ENCODE measurements at regions not wholly inside any gene's neighbourhood (a gene's known extent, or its start where the extent isn't known, plus 50 kb on each side); places are given as distances from the start of the nearest gene placed in this dataset.

GRCh38 chr1:166573199-166573598, 266.1 kb upstream of the POGK start:
- Histone ChIP-seq H3K4ac (ENCODE audit: low read depth, low read length) (no peak overlapping the region), H3K9ac (ENCODE audit: extremely low read depth, insufficient read length, low read length) (no peak overlapping the region), H2AFZ (ENCODE audit: low read length) (no peak overlapping the region), H4K20me1 (ENCODE audit: control insufficient read depth, insufficient read depth, insufficient read length) (no peaks in the 10 kb centered on the region), H3K56ac (ENCODE audit: insufficient read length, low read depth, low read length) (no peak overlapping the region), H3K9me3 (ENCODE audit: control insufficient read depth, low read depth, low read length) (no peaks in the 10 kb centered on the region), H2BK12ac (ENCODE audit: insufficient read length, low read depth, low read length) (no peak overlapping the region), H4K91ac (ENCODE audit: insufficient read length, low read depth, low read length) (no peak overlapping the region), H2BK5ac (ENCODE audit: insufficient read length, low read length) (no peak overlapping the region), H3K27ac (ENCODE audit: insufficient read length, low read depth, low read length) (no peak overlapping the region), H3K27me3 (ENCODE audit: insufficient read depth, low read length) (no peaks in the 10 kb centered on the region), H2AK5ac (ENCODE audit: insufficient read length, low read length) (no peak overlapping the region), H3K23me2 (ENCODE audit: insufficient read length, low read depth, low read length, poor library complexity, severe bottlenecking) (no peaks in the 10 kb centered on the region), H3K4me1 (ENCODE audit: insufficient read depth, low read length) (no peaks in the 10 kb centered on the region), H3K23ac (ENCODE audit: insufficient read length, low read depth, low read length) (no peak overlapping the region), H3K79me1 (ENCODE audit: insufficient read depth, low read depth, low read length, poor library complexity, severe bottlenecking) (no peaks in the 10 kb centered on the region), H3K4me2 (ENCODE audit: insufficient read depth, insufficient read length, low read length) (no peak overlapping the region), H2BK20ac (ENCODE audit: low read depth, low read length, poor library complexity, severe bottlenecking) (no peak overlapping the region), H3K14ac (ENCODE audit: insufficient read depth, low read length) (no peak overlapping the region), H3T11ph (ENCODE audit: low read length) (no peak overlapping the region), H2BK120ac (ENCODE audit: low read depth, low read length, poor library complexity, severe bottlenecking) (no peak overlapping the region), H3K18ac (ENCODE audit: insufficient read length, low read depth, low read length) (no peak overlapping the region), H2BK15ac (ENCODE audit: low read depth, low read length) (no peak overlapping the region), H3K79me2 (ENCODE audit: insufficient read depth, low read length) (no peaks in the 10 kb centered on the region), H4K8ac (replicated peaks; ENCODE audit: insufficient read length, low read depth, low read length) (no peak overlapping the region), H4K5ac (ENCODE audit: insufficient read length, low read depth, low read length) (no peak overlapping the region)
- Mint-ChIP-seq H3K36me3 (ENCODE audit: insufficient read depth in 1 of 3, low read depth in 3 of 3) (no peaks in the 10 kb centered on the region; a peak in 1 of 7 replicates), H3K27me3 (ENCODE audit: low read depth) (no peaks in the 10 kb centered on the region), H3K4me3 (no peak overlapping the region), H3K4me1 (no peaks in the 10 kb centered on the region), H3K27ac (no peak overlapping the region), H3K9me3 (peaks cover under 1 to 3% of the 10 kb centered on the region in 2 experiments; a peak in 3 of 5 replicates)
- no CpG with 5 or more reads among the region's 1 CpG for WGBS (ENCODE audit: extremely low coverage, insufficient read length, low lambda C conversion rate)
- no peak for TF ChIP-seq CTCF (conservative IDR thresholded peaks at IDR 0.05)
- DNase-seq, result no peak

Data from H9 (cell line).